Pons (tissue), 1 donor: ENCODE measurements at regions not wholly inside any gene's neighbourhood (a gene's known extent, or its start where the extent isn't known, plus 50 kb on each side); places are given as distances from the start of the nearest gene placed in this dataset.

ENCODE experiments used
- DNase-seq: peaks from one replicate; pipeline ENCODE4 v3.0.0-alpha.2; 2016; ENCODE audit warnings: low spot score

- no peak for DNase-seq
Observed at GRCh38 chr5:92484484-92484883, 1096.5 kb downstream of the NR2F1-AS1 start.

- DNase-seq = no peak
Observed at GRCh38 chr5:92472981-92473566, 1090.0 kb upstream of the ARRDC3 start.

GRCh38 chr5:92471861-92472260, 1088.7 kb upstream of the ARRDC3 start:
- no peak for DNase-seq

GRCh38 chr5:92470770-92471169, 1087.7 kb upstream of the ARRDC3 start:
- DNase-seq = no peak

GRCh38 chr5:92468295-92468694, 1085.2 kb upstream of the ARRDC3 start:
- no peak for DNase-seq

GRCh38 chr5:92467695-92468094, 1084.6 kb upstream of the ARRDC3 start:
- no peak for DNase-seq

GRCh38 chr5:92460505-92460904, 1077.4 kb upstream of the ARRDC3 start:
- DNase-seq = no peak

- DNase-seq = no peak
Observed at GRCh38 chr5:92459654-92460053, 1076.5 kb upstream of the ARRDC3 start.

- no peak for DNase-seq
Observed at GRCh38 chr5:92455011-92455410, 1071.9 kb upstream of the ARRDC3 start.

- DNase-seq = no peak
Observed at GRCh38 chr5:92444888-92445287, 1061.8 kb upstream of the ARRDC3 start.

GRCh38 chr5:92435781-92436180, 1052.7 kb upstream of the ARRDC3 start:
- DNase-seq = no peak

- DNase-seq = no peak
Observed at GRCh38 chr5:92429646-92430045, 1046.5 kb upstream of the ARRDC3 start.

GRCh38 chr5:92428415-92428814, 1045.3 kb upstream of the ARRDC3 start:
- DNase-seq = no peak

- no peak for DNase-seq
Observed at GRCh38 chr5:92424785-92425426, 1041.8 kb upstream of the ARRDC3 start.

GRCh38 chr5:92421942-92422341, 1038.8 kb upstream of the ARRDC3 start:
- no peak for DNase-seq

GRCh38 chr5:92421196-92421595, 1038.1 kb upstream of the ARRDC3 start:
- DNase-seq = no peak

- no peak for DNase-seq
Observed at GRCh38 chr5:92419261-92419660, 1036.1 kb upstream of the ARRDC3 start.

- DNase-seq = no peak
Observed at GRCh38 chr5:92418341-92418740, 1035.2 kb upstream of the ARRDC3 start.

GRCh38 chr5:92409134-92409533, 1026.0 kb upstream of the ARRDC3 start:
- DNase-seq = no peak

- DNase-seq = no peak
Observed at GRCh38 chr5:92402956-92403702, 1020.0 kb upstream of the ARRDC3 start.

GRCh38 chr5:92402045-92402444, 1018.9 kb upstream of the ARRDC3 start:
- no peak for DNase-seq

GRCh38 chr5:92401492-92401891, 1018.4 kb upstream of the ARRDC3 start:
- DNase-seq = no peak

GRCh38 chr5:92394936-92395335, 1011.8 kb upstream of the ARRDC3 start:
- no peak for DNase-seq
